ENCODE measurements at regions not wholly inside any gene's neighbourhood (a gene's known extent, or its start where the extent isn't known, plus 50 kb on each side); places are given as distances from the start of the nearest gene placed in this dataset.

- H3K36me3 ChIP-seq (ENCODE audit: insufficient read depth, low read length) = no peaks in the 10 kb centered on the region
- no peaks in the 10 kb centered on the region for H3K79me2 ChIP-seq (replicated peaks; ENCODE audit: insufficient read depth, low read length)
- no peaks in the 10 kb centered on the region for H3K9me3 ChIP-seq (ENCODE audit: low read length)
- no peaks in the 10 kb centered on the region for H3K27me3 ChIP-seq (ENCODE audit: insufficient read depth, low read depth, low read length)
- no peak overlapping the region for H3K27ac ChIP-seq (ENCODE audit: low read length)
- H3K9me2 ChIP-seq (ENCODE audit: insufficient read depth, low read length) = no peaks in the 10 kb centered on the region
- H3K9ac ChIP-seq (ENCODE audit: low read length) = no peak overlapping the region
- no peak overlapping the region for H2AFZ ChIP-seq (ENCODE audit: low read depth, low read length)
- no peaks in the 10 kb centered on the region for H4K20me1 ChIP-seq (ENCODE audit: insufficient read depth)
- H3K4me3 ChIP-seq (ENCODE audit: low read length) = no peak overlapping the region
- no peak for TF ChIP-seq EP300 (conservative IDR thresholded peaks at IDR 0.05; ENCODE audit: poor library complexity, severe bottlenecking)
- no peak for TF ChIP-seq MXI1 (conservative IDR thresholded peaks at IDR 0.05; ENCODE audit: poor library complexity, severe bottlenecking)
- TF ChIP-seq, protein P1, sequence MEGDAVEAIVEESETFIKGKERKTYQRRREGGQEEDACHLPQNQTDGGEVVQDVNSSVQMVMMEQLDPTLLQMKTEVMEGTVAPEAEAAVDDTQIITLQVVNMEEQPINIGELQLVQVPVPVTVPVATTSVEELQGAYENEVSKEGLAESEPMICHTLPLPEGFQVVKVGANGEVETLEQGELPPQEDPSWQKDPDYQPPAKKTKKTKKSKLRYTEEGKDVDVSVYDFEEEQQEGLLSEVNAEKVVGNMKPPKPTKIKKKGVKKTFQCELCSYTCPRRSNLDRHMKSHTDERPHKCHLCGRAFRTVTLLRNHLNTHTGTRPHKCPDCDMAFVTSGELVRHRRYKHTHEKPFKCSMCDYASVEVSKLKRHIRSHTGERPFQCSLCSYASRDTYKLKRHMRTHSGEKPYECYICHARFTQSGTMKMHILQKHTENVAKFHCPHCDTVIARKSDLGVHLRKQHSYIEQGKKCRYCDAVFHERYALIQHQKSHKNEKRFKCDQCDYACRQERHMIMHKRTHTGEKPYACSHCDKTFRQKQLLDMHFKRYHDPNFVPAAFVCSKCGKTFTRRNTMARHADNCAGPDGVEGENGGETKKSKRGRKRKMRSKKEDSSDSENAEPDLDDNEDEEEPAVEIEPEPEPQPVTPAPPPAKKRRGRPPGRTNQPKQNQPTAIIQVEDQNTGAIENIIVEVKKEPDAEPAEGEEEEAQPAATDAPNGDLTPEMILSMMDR (IDR thresholded peaks at IDR 0.05; ENCODE audit: poor library complexity, severe bottlenecking) = no peak
- TF ChIP-seq REST (IDR thresholded peaks at IDR 0.05; ENCODE audit: borderline replicate concordance) = no peak
- no peak for TF ChIP-seq EZH2 (IDR thresholded peaks at IDR 0.05; ENCODE audit: borderline replicate concordance, insufficient read depth, low read length, poor library complexity, severe bottlenecking)
- no peak for TF ChIP-seq SMC3 (conservative IDR thresholded peaks at IDR 0.05; ENCODE audit: poor library complexity)
- TF ChIP-seq TAF1 (IDR thresholded peaks at IDR 0.05; ENCODE audit: low read depth) = no peak
- no peak for TF ChIP-seq POLR2AphosphoS5 (IDR thresholded peaks at IDR 0.05)
- no peak for TF ChIP-seq RAD21 (conservative IDR thresholded peaks at IDR 0.05)
- H3K4me2 ChIP-seq (ENCODE audit: low read length) = no peak overlapping the region
- H3F3A ChIP-seq (ENCODE audit: insufficient read depth, low read length, poor library complexity, severe bottlenecking) = no peaks in the 10 kb centered on the region
Observed at GRCh38 chr6:130692659-130693058, 134.5 kb upstream of the SMLR1 start.

DNA sequence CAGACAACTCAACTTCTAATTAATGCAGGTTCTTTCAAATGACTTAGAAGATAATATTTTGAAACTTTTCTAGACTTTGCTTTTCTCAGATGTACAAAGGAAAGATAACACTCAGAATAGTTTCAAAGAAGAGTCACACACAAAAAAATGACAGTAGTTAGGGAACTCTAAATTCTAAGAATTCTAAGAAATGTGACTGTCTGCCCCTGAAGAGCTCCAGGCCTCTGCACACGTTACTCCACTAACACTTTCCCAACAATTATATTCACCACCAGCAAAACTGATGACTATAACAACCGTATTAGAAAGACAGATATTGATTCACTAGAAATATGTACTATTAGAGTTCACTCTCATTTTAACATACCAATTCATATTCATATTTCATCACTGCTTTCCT is 133.3 kb upstream of the SMLR1 start:
- H4K20me1 ChIP-seq (ENCODE audit: insufficient read depth) = no peaks in the 10 kb centered on the region
- TF ChIP-seq MXI1 (conservative IDR thresholded peaks at IDR 0.05; ENCODE audit: poor library complexity, severe bottlenecking) (no peak), RAD21 (conservative IDR thresholded peaks at IDR 0.05) (no peak), EZH2 (IDR thresholded peaks at IDR 0.05; ENCODE audit: borderline replicate concordance, insufficient read depth, low read length, poor library complexity, severe bottlenecking) (no peak), EP300 (conservative IDR thresholded peaks at IDR 0.05; ENCODE audit: poor library complexity, severe bottlenecking) (no peak), TAF1 (IDR thresholded peaks at IDR 0.05; ENCODE audit: low read depth) (no peak), REST (IDR thresholded peaks at IDR 0.05; ENCODE audit: borderline replicate concordance) (no peak), SMC3 (conservative IDR thresholded peaks at IDR 0.05; ENCODE audit: poor library complexity) (no peak), POLR2AphosphoS5 (IDR thresholded peaks at IDR 0.05) (no peak)
- TF ChIP-seq, protein P1 (IDR thresholded peaks at IDR 0.05; ENCODE audit: poor library complexity, severe bottlenecking) = no peak
- H2AFZ ChIP-seq (ENCODE audit: low read depth, low read length) = no peak overlapping the region
- no peak overlapping the region for H3K4me3 ChIP-seq (ENCODE audit: low read length)
- no peaks in the 10 kb centered on the region for H3K9me3 ChIP-seq (ENCODE audit: low read length)
- H3K4me2 ChIP-seq (ENCODE audit: low read length) = no peak overlapping the region
- H3K27ac ChIP-seq (ENCODE audit: low read length) = no peak overlapping the region
- no peaks in the 10 kb centered on the region for H3F3A ChIP-seq (ENCODE audit: insufficient read depth, low read length, poor library complexity, severe bottlenecking)
- no peak overlapping the region for H3K9ac ChIP-seq (ENCODE audit: low read length)
- H3K79me2 ChIP-seq (replicated peaks; ENCODE audit: insufficient read depth, low read length) = no peaks in the 10 kb centered on the region
- H3K9me2 ChIP-seq (ENCODE audit: insufficient read depth, low read length) = no peaks in the 10 kb centered on the region
- no peaks in the 10 kb centered on the region for H3K36me3 ChIP-seq (ENCODE audit: insufficient read depth, low read length)
- no peaks in the 10 kb centered on the region for H3K27me3 ChIP-seq (ENCODE audit: insufficient read depth, low read depth, low read length)

Measured in neural cell (in vitro differentiated cells).